Left lung (tissue), 4 donors: ENCODE measurements at regions not wholly inside any gene's neighbourhood (a gene's known extent, or its start where the extent isn't known, plus 50 kb on each side); places are given as distances from the start of the nearest gene placed in this dataset.

Experiments used
- ATAC-seq: fragments of 200-7000 bp; cut with Tn5 transposase; one replicate; pipeline ENCODE4 v1.9.1; 2020; ENCODE audit warnings: moderate library complexity
- DNase-seq, 4 donors: peaks; one replicate each; pipeline ENCODE4 v3.0.0-alpha.2; 2013 to 2020
- H3K27ac ChIP-seq, 2 donors: fragments of 200-600 bp; sonication (generic) in 1 of 2; one replicate each; pipeline versions ENCODE4 v1.5.0 to v1.8.0; 2020 to 2021
- H3K27me3 ChIP-seq, 2 donors: fragments of 200-600 bp; sonication (generic) in 1 of 2; one replicate each; pipeline versions ENCODE4 v1.5.0 to v1.8.0; 2020 to 2021
- H3K36me3 ChIP-seq, 2 donors: fragments of 200-600 bp; sonication (generic) in 1 of 2; one replicate each; pipeline versions ENCODE4 v1.5.0 to v1.8.0; 2020 to 2021
- H3K4me1 ChIP-seq, 2 donors: fragments of 200-600 bp; one replicate each; pipeline ENCODE4 v1.8.0; 2021
- H3K4me3 ChIP-seq, 2 donors: fragments of 200-600 bp; sonication (generic) in 1 of 2; one replicate each; pipeline versions ENCODE4 v1.5.0 to v1.8.0; 2020 to 2021; ENCODE audit warnings: mild to moderate bottlenecking in 1 of 2
- H3K9me3 ChIP-seq, 2 donors: fragments of 200-600 bp; sonication (generic) in 1 of 2; one replicate each; pipeline versions ENCODE4 v1.5.0 to v1.8.0; 2020 to 2021
- CTCF ChIP-seq, 2 donors: fragments of 200-600 bp; sonication (generic) in 1 of 2; IDR thresholded peaks; one replicate each; pipeline versions ENCODE4 v1.5.0 to v1.8.0; 2021; ENCODE audit warnings: antibody characterized with exemption in 2 of 2
- intact Hi-C, 2 donors: fragments of 100-400 bp; cut with DNase I; formaldehyde crosslinking; loops; one replicate each; pipeline versions ENCODE4 v1.11.2 to v1.14.2; 2022
- donor health status: DM: no; HTN: yes; CAD: no.
- donor health status: DM: no; HTN: no; CAD: no.

GRCh38 chr4:137647375-137647774 is 115.1 kb upstream of the PCDH18 start:
- intact Hi-C loops = no loop called here
- ATAC-seq (no peak), DNase-seq (no peak)
- Histone ChIP-seq H3K36me3 (no peaks in the 10 kb centered on the region), H3K27me3 (no peaks in the 10 kb centered on the region), H3K4me1 (no peaks in the 10 kb centered on the region), H3K4me3 (no peak overlapping the region), H3K9me3 (no peaks in the 10 kb centered on the region), H3K27ac (no peak overlapping the region)
- no peak for TF ChIP-seq CTCF (IDR thresholded peaks at IDR 0.05)

GRCh38 chr4:137644201-137644600 is 111.9 kb upstream of the PCDH18 start:
- no peaks in the 10 kb centered on the region for H3K36me3 ChIP-seq
- intact Hi-C loops = no loop called here
- no peaks in the 10 kb centered on the region for H3K4me1 ChIP-seq
- no peak for ATAC-seq
- no peak overlapping the region for H3K27ac ChIP-seq
- no peak overlapping the region for H3K4me3 ChIP-seq
- H3K9me3 ChIP-seq = no peaks in the 10 kb centered on the region
- no peak for TF ChIP-seq CTCF (IDR thresholded peaks at IDR 0.05)
- H3K27me3 ChIP-seq = no peaks in the 10 kb centered on the region
- DNase-seq = no peak

GRCh38 chr4:137641544-137641943 is 109.2 kb upstream of the PCDH18 start:
- no peak for TF ChIP-seq CTCF (IDR thresholded peaks at IDR 0.05)
- DNase-seq (no peak), ATAC-seq (no peak)
- Histone ChIP-seq H3K4me3 (no peak overlapping the region), H3K9me3 (no peaks in the 10 kb centered on the region), H3K4me1 (no peaks in the 10 kb centered on the region), H3K27ac (no peak overlapping the region), H3K27me3 (no peaks in the 10 kb centered on the region), H3K36me3 (no peaks in the 10 kb centered on the region)
- intact Hi-C loops = no loop called here

- no peaks in the 10 kb centered on the region for H3K4me1 ChIP-seq
- TF ChIP-seq CTCF (IDR thresholded peaks at IDR 0.05) = no peak
- no peaks in the 10 kb centered on the region for H3K36me3 ChIP-seq
- no peaks in the 10 kb centered on the region for H3K27me3 ChIP-seq
- intact Hi-C loops = no loop called here
- H3K27ac ChIP-seq = no peak overlapping the region
- ATAC-seq (no peak), DNase-seq (no peak)
- H3K4me3 ChIP-seq = no peak overlapping the region
- H3K9me3 ChIP-seq = no peaks in the 10 kb centered on the region
Measured at GRCh38 chr4:137640838-137641158, 108.5 kb upstream of the PCDH18 start.

- no peaks in the 10 kb centered on the region for H3K36me3 ChIP-seq
Measured at GRCh38 chr4:137640156-137640837, 108.0 kb upstream of the PCDH18 start.

More at GRCh38 chr4:137640156-137640837, 108.0 kb upstream of the PCDH18 start:
- Histone ChIP-seq H3K27me3 (no peaks in the 10 kb centered on the region), H3K4me3 (no peak overlapping the region), H3K27ac (no peak overlapping the region), H3K9me3 (no peaks in the 10 kb centered on the region), H3K4me1 (no peaks in the 10 kb centered on the region)
- TF ChIP-seq CTCF (IDR thresholded peaks at IDR 0.05) = no peak
- intact Hi-C loops = no loop called here
- no peak for DNase-seq
- ATAC-seq = no peak
